Activated CD4-positive, alpha-beta memory T cell treated with anti-CD3 and anti-CD28 coated beads, Interleukin-2, amount 10 ng/mL, durations not matched to agents 7 days and 5 days (primary cell): ENCODE measurements at regions not wholly inside any gene's neighbourhood (a gene's known extent, or its start where the extent isn't known, plus 50 kb on each side); places are given as distances from the start of the nearest gene placed in this dataset.

ENCODE experiments used
- CTCF ChIA-PET: fragments of 350-600 bp; sonication (Branson Sonifier 250); formaldehyde crosslinking; loops from one replicate; lab custom pipeline; 2021; ENCODE audit warnings: antibody characterized with exemption, inconsistent platforms; lab: Charles Lee
- POLR2A ChIA-PET: fragments of 350-600 bp; sonication (Branson Sonifier 250); formaldehyde crosslinking; loops from one replicate; lab custom pipeline; 2021; ENCODE audit warnings: antibody characterized with exemption; lab: Charles Lee
- DNase-seq: peaks from one replicate; pipeline ENCODE4 v3.0.0-alpha.2; 2020
- H3K27ac Mint-ChIP-seq: one replicate; pipeline ENCODE4 v1.8.0; 2021; ENCODE audit warnings: mild to moderate bottlenecking, mixed read lengths
- H3K27me3 Mint-ChIP-seq: one replicate; pipeline ENCODE4 v1.8.0; 2021; ENCODE audit warnings: mixed read lengths
- H3K36me3 Mint-ChIP-seq: one replicate; pipeline ENCODE4 v1.8.0; 2021; ENCODE audit warnings: low read depth, mixed read lengths
- H3K4me1 Mint-ChIP-seq: one replicate; pipeline ENCODE4 v1.8.0; 2021; ENCODE audit warnings: mixed read lengths
- H3K4me3 Mint-ChIP-seq: one replicate; pipeline ENCODE4 v1.8.0; 2021; ENCODE audit warnings: mild to moderate bottlenecking, mixed read lengths
- H3K9me3 Mint-ChIP-seq: one replicate; pipeline ENCODE4 v1.8.0; 2021; ENCODE audit warnings: mixed read lengths

DNA sequence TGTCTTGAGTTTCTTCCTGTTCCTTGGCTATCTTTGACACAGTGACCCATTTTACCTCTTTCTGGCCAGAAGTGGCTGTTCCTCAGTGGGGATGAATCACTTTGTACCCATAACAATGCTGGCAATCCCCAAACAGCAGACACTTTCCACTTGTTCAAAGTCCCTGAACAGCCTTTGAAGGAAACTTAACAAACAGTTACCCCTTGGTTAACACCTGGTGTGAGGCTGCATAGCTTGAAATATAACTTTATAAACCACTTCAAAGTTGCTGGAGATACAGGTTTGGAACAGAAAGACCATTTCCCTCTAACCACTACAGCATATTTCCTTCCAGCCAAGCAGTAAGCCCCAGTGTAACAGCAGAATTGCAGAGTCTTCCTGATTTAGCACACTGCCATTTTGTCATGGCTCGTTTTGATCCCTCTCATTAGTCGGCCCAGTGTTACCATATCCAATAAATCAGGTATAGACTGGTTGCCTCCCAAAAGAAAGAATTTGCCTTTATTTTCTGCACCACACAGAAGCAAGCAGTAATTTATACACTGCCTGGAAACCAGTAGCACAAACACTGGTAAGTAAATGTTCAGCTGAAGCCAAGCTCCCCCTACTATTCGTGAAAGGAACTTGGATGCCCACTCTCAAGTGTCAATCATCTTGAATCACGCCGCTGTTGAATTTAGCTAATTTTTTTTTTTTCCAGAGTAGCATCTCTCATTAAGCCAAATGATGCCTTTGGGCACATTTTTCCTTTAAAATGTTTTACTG lies 225.9 kb downstream of the PIK3R1 start:
- Mint-ChIP-seq H3K27me3 (peaks cover 16% of the 10 kb centered on the region), H3K36me3 (no peaks in the 10 kb centered on the region), H3K4me3 (no peak overlapping the region), H3K4me1 (peaks cover 8% of the 10 kb centered on the region), H3K9me3 (peaks cover 2% of the 10 kb centered on the region), H3K27ac (no peak overlapping the region)
- DNase-seq = no peak
- ChIA-PET CTCF (no interaction called here), POLR2A (interaction anchor here (1.2 kb wide), 1 partner anchor 10 kb away, joined by 3 read pairs; no protein-coding TSS in a partner anchor)

DNA sequence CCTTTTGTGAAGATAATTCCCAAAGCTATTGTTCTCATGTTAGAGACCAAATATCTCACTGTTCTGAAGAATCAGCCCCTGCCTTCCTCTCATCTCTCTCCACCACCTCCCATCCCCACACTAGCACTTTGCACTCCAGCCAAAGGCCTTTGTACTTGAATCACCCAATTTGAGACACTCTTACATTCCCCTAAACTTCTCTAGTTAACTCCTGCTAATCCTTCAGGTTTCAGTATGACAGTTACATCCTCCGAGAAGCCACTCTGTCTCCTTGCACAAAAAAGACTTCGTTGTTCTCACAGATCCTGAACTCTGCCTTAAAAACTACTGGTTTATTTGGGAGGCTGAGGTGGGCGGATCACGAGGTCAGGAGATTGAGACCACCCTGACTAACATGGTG lies 227.5 kb downstream of the PIK3R1 start:
- POLR2A ChIA-PET = no interaction called here
- no peak overlapping the region for H3K4me3 Mint-ChIP-seq

DNA sequence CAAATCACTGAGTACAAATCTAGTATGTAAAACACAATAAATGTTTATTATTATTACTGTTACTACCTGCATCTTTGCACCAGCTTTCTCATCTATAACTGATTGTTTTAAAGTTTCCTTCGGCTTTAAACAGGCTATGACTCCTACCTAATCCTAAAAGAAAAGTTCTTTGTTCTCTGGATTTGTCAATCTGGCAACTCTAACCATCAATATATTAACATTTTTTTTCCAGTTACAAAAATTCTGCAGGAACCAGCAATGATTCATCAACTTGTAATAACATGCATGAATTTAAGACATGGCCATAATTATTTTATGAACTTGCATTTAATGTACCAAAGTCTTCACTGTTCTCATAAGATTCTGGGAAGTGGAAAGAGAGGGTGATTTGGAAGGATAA lies 228.5 kb downstream of the PIK3R1 start:
- no peak overlapping the region for H3K4me3 Mint-ChIP-seq
- POLR2A ChIA-PET = no interaction called here
- no peak for DNase-seq

More for the DNA sequence above, 227.5 kb downstream of the PIK3R1 start:
- DNase-seq = no peak
- no peaks in the 10 kb centered on the region for H3K36me3 Mint-ChIP-seq
- peaks cover 8% of the 10 kb centered on the region for H3K4me1 Mint-ChIP-seq
- H3K27ac Mint-ChIP-seq = no peak overlapping the region
- H3K9me3 Mint-ChIP-seq = peaks cover 2% of the 10 kb centered on the region
- H3K27me3 Mint-ChIP-seq = peaks cover 12% of the 10 kb centered on the region
- CTCF ChIA-PET = no interaction called here

DNA sequence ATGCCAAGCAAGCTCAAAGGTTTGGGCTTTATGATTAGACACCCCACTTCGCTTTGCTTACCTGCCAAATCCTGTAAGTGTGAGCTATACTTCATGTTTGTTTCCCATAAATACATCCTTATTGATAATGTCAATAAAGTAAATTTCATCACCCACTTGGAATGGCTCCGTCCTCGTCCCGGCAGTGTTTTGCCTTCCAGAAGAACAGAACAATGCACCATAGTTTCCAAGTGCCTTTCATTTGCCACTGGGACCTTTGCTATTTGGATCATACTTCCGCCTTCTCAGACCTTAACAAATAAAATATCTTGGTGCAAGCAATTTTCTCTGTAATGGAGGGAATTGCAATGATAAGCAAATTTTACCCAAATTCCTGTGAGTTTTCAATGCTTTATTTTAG lies 229.3 kb downstream of the PIK3R1 start:
- POLR2A ChIA-PET = no interaction called here
- Mint-ChIP-seq H3K9me3 (peaks cover 2% of the 10 kb centered on the region), H3K4me3 (no peak overlapping the region), H3K27me3 (peaks cover 5% of the 10 kb centered on the region), H3K27ac (no peak overlapping the region), H3K36me3 (no peaks in the 10 kb centered on the region), H3K4me1 (peaks cover 8% of the 10 kb centered on the region)
- DNase-seq = no peak
- CTCF ChIA-PET = interaction anchor here (0.5 kb wide), 1 partner anchor 822 kb away, joined by 4 read pairs; no protein-coding TSS in a partner anchor

More for the DNA sequence above, 228.5 kb downstream of the PIK3R1 start:
- CTCF ChIA-PET = no interaction called here
- peaks cover 8% of the 10 kb centered on the region for H3K27me3 Mint-ChIP-seq
- H3K27ac Mint-ChIP-seq = no peak overlapping the region
- H3K4me1 Mint-ChIP-seq = peaks cover 8% of the 10 kb centered on the region
- H3K9me3 Mint-ChIP-seq = peaks cover 2% of the 10 kb centered on the region
- no peaks in the 10 kb centered on the region for H3K36me3 Mint-ChIP-seq

DNA sequence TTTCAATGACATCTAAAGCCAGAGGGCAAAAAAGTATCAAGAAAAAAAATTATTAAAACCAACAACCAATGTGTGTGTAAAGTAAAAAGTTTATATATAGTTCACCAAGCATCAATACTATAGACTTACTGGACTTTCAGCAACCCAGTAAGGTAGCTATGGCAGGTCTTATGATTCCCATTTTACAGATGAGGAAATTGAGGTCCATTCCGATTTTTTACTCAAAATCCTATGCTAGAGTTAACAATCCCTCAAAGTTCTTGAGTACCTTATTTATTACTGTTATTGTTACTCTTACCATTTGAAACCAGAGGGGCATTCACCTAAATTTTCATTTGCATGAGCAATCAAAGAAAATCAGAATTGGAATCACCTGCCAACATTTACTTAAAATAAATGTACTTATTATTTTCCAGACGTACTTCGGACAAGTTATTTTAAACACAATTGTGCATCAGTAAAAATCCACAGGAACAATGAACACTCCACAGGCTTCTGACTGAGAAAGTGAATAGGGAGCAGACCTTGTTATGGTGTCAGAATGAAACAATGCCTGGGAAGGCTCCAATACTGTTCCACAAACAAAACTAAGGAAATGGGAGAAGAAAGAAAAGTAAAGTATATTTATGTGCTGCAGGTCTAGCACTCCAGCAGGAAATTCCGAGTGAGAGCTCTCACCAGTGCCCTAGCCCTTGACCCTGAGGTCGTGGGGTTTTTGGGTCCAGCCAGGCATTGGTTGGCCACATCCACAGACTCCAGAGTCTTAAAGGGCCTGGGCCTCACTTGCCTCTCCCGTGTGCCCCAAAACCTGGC lies 229.9 kb downstream of the PIK3R1 start:
- CTCF ChIA-PET = no interaction called here
- Mint-ChIP-seq H3K9me3 (peaks cover 2% of the 10 kb centered on the region), H3K4me3 (no peak overlapping the region), H3K36me3 (no peaks in the 10 kb centered on the region), H3K27ac (no peak overlapping the region), H3K4me1 (peaks cover 8% of the 10 kb centered on the region), H3K27me3 (peaks cover 3% of the 10 kb centered on the region)
- no peak for DNase-seq
- POLR2A ChIA-PET = no interaction called here

DNA sequence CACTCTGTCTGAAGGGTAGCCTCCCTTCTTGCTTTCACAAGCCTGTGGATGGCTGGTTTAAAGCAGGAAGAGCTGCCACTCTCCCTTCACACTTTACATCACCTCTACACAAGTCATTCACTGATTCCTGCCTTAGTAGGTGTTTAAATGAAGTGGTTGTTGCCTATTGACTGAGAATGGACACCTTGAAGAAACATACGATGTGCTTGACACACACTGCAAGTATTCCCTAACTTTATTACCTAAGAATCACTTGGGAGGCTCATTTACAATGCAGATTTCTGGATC lies 230.5 kb downstream of the PIK3R1 start:
- ChIA-PET POLR2A (no interaction called here), CTCF (no interaction called here)
- Mint-ChIP-seq H3K27ac (no peak overlapping the region), H3K27me3 (peaks cover 3% of the 10 kb centered on the region), H3K36me3 (no peaks in the 10 kb centered on the region), H3K4me3 (no peak overlapping the region), H3K4me1 (peaks cover 8% of the 10 kb centered on the region), H3K9me3 (peaks cover 2% of the 10 kb centered on the region)
- no peak for DNase-seq

DNA sequence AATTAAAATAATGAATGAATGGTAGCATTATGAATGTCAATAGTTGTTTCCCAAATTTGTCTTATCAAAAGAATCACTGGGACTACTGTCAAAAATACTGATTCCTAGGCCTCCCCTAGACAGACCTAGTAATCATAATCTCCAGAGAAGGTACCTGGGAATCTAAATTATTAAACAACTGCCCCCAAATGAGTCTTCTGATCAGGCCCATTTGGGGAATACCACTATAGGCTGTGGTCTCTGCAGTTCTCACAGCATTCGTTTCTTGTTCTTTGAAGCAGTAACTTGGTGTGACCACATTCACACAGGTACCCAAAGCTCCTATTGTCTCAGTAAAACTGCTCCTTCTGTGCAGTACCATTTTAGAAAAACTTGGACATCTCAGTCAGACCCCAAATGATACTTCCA lies 230.9 kb downstream of the PIK3R1 start:
- Mint-ChIP-seq H3K27me3 (peaks cover 3% of the 10 kb centered on the region), H3K36me3 (no peaks in the 10 kb centered on the region), H3K27ac (no peak overlapping the region), H3K4me3 (no peak overlapping the region), H3K9me3 (peaks cover 2% of the 10 kb centered on the region), H3K4me1 (peaks cover 4% of the 10 kb centered on the region)
- CTCF ChIA-PET = no interaction called here
- POLR2A ChIA-PET = interaction anchor here (1.3 kb wide), 1 partner anchor 11 kb away, joined by 3 read pairs; no protein-coding TSS in a partner anchor
- DNase-seq = no peak

DNA sequence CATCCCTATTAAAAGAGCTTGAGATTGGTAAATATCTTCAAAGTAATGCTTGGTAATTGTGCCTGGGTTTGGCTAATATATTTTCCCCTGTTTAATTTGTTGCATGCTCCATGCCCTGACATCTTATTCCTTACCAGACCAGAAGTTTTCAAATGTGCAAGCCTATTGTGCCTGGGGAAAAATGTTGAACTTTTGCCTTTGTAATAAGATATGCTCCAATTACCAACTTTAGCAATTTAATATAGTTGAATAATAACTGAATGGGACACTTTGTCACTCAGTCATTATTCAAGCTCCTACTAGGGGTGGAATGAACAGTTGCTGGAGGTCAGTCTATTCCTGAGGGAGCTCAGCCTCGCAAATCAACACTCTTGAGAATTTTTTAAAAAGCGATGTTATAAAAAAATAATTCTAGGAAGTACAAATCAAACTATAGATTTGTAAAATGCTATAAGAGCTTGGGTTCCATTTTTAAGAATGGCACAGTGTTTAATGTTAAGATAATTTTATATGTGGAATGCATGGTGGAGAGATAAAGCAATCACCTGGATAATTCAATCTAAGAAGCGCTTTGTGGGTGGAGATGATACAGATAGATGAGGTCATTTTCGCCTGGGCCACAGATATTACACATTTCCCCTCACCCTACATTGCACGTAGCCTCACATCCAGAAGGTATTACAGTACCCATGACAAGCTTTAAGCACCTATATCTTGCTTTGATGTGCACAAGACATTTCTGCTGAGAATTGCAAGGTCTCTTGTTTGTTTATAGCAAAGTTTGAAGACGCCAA lies 231.8 kb downstream of the PIK3R1 start:
- peaks cover under 1% of the 10 kb centered on the region for H3K9me3 Mint-ChIP-seq
- DNase-seq = no peak
- ChIA-PET CTCF (no interaction called here), POLR2A (interaction anchor here (1.3 kb wide), 1 partner anchor 12 kb away, joined by 3 read pairs; no protein-coding TSS in a partner anchor)
- H3K36me3 Mint-ChIP-seq = no peaks in the 10 kb centered on the region
- no peak overlapping the region for H3K4me3 Mint-ChIP-seq
- H3K27me3 Mint-ChIP-seq = peaks cover 1% of the 10 kb centered on the region
- H3K27ac Mint-ChIP-seq = no peak overlapping the region
- peaks cover 3% of the 10 kb centered on the region for H3K4me1 Mint-ChIP-seq

DNA sequence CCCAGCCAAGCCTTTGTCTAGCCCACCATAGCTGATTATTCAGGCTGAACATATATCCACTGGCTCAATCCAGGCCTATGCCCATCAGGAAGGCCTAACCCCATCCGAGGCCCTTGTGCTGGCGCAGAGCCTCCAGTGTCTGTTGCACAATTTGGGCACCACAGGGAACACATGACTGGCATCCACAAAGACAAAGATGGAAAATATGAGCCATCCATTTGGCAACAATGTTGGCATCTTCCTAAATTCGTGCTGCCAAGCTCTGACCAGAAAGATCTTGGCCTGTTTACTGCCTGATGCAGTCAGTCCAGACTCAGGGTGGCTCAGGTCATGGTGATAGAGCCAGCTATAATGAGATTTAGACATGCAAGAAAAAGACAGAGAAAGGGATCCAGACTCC lies 233.8 kb downstream of the PIK3R1 start:
- CTCF ChIA-PET = no interaction called here
- no peak for DNase-seq
- H3K27ac Mint-ChIP-seq = no peak overlapping the region
- H3K9me3 Mint-ChIP-seq = no peaks in the 10 kb centered on the region
- POLR2A ChIA-PET = interaction anchor here (1.0 kb wide), 1 partner anchor 13 kb away, joined by 3 read pairs; no protein-coding TSS in a partner anchor
- H3K36me3 Mint-ChIP-seq = no peaks in the 10 kb centered on the region
- no peak overlapping the region for H3K4me3 Mint-ChIP-seq
- H3K4me1 Mint-ChIP-seq = no peaks in the 10 kb centered on the region
- no peaks in the 10 kb centered on the region for H3K27me3 Mint-ChIP-seq

DNA sequence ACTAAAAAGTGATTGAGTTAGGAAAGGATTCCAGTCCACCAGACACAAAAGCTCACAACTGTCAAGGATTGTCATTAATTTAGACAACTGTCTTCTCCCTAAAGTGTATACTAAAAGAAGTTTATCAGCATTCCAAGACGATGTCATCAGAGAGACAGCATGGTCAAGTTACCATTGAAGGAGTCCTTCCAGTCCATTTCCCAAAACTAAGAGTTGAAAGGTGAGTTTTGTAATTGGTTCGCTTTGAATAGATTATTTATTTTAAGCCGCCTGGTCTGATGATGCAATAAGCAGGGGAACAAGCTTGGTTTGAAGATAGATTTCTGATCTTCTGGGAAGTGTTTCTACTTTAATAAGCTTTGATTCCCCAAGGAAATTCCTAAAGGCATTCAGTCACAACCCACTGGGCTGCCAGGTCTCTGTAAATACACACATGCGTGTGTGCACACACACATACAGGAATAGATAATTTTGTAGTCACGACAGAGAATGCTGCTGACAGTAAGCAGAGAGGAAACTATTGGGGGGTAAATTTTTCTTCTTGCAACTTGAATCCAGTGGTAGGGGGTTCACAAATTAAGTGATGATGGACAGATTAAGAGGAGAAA lies 234.8 kb downstream of the PIK3R1 start:
- POLR2A ChIA-PET = no interaction called here
- DNase-seq = no peak
- CTCF ChIA-PET = no interaction called here
- no peak overlapping the region for H3K27ac Mint-ChIP-seq
- H3K9me3 Mint-ChIP-seq = no peaks in the 10 kb centered on the region
- no peaks in the 10 kb centered on the region for H3K4me1 Mint-ChIP-seq
- H3K36me3 Mint-ChIP-seq = no peaks in the 10 kb centered on the region
- no peaks in the 10 kb centered on the region for H3K27me3 Mint-ChIP-seq
- H3K4me3 Mint-ChIP-seq = no peak overlapping the region

DNA sequence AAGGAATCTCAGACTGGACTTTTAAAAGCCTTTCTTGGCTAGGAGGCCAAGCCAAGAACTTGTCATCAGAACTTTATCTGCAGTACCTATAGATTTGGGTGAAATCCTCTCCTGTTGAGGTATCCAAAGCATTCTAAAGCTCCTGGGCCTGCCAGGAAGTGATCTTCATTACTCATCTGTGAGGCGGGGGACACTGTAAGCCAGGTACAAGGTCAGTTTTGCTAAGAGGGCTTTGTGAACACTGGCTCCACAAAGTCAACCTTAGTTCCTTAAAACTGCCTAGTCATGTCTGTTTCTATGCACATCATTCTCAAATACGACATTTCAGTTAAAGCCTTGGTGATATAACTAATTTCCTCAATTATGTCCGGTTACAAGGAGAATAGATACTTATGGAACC lies 236.7 kb downstream of the PIK3R1 start:
- no peak for DNase-seq
- ChIA-PET POLR2A (interaction anchor here (0.6 kb wide), 1 partner anchor 11 kb away, joined by 3 read pairs; no protein-coding TSS in a partner anchor), CTCF (no interaction called here)
- Mint-ChIP-seq H3K4me3 (no peak overlapping the region), H3K27me3 (no peaks in the 10 kb centered on the region), H3K27ac (no peak overlapping the region), H3K9me3 (no peaks in the 10 kb centered on the region), H3K4me1 (no peaks in the 10 kb centered on the region), H3K36me3 (no peaks in the 10 kb centered on the region)

DNA sequence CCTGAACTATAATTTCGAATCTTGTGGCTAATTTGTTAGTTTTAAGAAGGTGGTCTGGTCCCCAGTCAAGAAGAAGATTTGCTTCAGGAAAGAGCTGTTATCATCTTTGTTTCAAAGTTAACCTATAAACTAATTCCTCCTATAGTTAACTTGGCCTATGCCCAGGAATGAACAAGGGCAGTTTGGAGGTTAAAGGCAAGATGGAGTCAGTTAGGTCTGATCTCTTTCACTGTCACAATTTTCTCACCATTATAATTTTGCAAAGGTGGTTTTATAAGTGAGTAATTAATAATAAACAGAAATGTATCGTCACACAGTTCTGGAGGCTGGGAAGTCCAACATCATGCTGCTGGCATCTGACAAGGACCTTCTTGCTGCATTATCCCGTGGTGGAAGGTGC lies 238.6 kb downstream of the PIK3R1 start:
- POLR2A ChIA-PET = no interaction called here
- DNase-seq = no peak
- CTCF ChIA-PET = no interaction called here
- no peak overlapping the region for H3K27ac Mint-ChIP-seq
- H3K9me3 Mint-ChIP-seq = no peaks in the 10 kb centered on the region
- H3K27me3 Mint-ChIP-seq = no peaks in the 10 kb centered on the region
- H3K4me3 Mint-ChIP-seq = no peak overlapping the region
- H3K4me1 Mint-ChIP-seq = peaks cover 12% of the 10 kb centered on the region
- H3K36me3 Mint-ChIP-seq = no peaks in the 10 kb centered on the region
